ENCODE measurements at regions not wholly inside any gene's neighbourhood (a gene's known extent, or its start where the extent isn't known, plus 50 kb on each side); places are given as distances from the start of the nearest gene placed in this dataset.

DNA sequence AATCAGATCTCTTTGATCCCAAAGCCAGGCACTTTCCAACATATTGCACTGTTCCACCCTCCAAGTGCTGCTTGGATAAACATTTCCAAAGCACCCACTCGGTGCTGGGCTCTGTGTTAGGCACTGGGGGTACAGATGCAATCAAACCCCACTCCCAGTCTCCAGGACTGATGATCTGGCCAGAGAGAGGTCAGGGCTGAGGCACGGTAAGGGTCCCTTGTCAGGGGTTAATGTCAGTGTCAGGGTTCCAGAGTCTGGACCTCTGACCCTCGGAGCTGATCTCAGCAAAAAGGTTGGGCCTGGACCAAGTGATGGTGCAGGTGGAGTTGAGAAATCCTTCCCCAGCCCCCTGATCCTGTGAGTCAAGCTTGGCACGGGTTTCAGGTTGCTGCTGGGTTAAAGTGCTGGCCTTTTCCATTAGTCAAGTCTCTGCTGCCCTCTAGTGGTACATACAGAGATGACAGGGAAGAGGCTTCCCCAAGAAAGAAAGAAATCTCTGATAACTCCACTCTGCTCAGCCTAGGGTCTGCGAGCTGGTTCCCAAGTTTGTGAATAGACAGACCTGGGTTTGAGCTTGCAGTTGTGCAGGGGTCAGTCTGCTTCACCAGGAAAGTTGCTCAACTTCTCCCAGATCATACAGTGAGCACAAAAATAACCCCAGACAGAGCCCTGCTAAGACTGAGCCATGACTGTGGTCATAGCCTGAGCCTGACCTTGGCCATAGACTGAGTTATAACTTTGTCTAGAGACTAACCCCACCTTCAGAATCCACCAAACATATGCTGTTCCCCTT lies 74.6 kb downstream of the DMRTA2 start:
- peak; percentile 58 for DNase-seq (ENCODE audit: low read depth)
- H3K4me3 ChIP-seq (ENCODE audit: low read depth, low read length): no peak overlapping the region
- TF ChIP-seq, protein P1, sequence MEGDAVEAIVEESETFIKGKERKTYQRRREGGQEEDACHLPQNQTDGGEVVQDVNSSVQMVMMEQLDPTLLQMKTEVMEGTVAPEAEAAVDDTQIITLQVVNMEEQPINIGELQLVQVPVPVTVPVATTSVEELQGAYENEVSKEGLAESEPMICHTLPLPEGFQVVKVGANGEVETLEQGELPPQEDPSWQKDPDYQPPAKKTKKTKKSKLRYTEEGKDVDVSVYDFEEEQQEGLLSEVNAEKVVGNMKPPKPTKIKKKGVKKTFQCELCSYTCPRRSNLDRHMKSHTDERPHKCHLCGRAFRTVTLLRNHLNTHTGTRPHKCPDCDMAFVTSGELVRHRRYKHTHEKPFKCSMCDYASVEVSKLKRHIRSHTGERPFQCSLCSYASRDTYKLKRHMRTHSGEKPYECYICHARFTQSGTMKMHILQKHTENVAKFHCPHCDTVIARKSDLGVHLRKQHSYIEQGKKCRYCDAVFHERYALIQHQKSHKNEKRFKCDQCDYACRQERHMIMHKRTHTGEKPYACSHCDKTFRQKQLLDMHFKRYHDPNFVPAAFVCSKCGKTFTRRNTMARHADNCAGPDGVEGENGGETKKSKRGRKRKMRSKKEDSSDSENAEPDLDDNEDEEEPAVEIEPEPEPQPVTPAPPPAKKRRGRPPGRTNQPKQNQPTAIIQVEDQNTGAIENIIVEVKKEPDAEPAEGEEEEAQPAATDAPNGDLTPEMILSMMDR (IDR thresholded peaks at IDR 0.05; ENCODE audit: low read depth, low read length, missing control alignments): peak; percentile 87
- in situ Hi-C loops (cut with HindIII; ENCODE audit: low sequenced_read_pairs): no loop called here

DNA sequence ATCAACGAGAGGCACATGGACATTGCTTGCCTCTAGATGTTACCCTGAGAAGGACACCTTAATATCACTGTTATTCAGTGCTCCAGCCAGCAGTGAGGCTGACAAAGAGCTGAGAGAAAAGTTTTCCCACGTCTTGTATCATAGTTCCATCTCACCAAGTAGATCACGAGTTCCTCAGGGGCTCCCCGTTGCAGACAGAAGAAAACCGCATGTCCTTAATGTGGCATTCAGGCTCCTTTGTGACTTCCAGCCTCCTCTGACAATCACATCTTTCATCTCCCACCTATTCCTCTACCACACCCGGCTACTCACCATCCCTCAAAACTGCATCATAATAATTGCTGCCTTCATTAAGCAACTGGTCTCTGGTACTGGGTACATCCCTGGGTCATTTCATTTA lies 75.3 kb downstream of the DMRTA2 start:
- no peak for DNase-seq (ENCODE audit: low read depth)
- no peak overlapping the region for H3K4me3 ChIP-seq (ENCODE audit: low read depth, low read length)
- in situ Hi-C loops (cut with HindIII; ENCODE audit: low sequenced_read_pairs): no loop called here
- TF ChIP-seq, protein P1 (IDR thresholded peaks at IDR 0.05; ENCODE audit: low read depth, low read length, missing control alignments): no peak

DNA sequence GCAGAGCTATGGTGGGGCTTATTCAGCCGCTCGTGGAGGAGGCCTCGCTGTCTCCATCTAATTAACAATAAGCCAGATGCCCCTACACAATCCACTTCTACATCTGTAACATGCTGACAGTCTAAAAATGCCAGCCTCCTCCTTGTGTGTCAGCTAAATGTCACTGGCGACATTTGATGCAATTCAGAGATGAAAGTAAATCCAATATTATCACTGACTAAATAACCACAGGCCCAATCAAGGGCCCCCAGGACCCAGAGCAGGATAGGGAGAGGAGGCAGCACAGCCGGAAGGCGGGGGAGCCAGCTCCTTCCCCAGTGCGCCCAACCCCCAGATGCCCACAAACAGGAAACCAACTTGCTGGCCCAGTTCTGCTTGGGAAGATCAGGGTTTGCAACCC lies 76.6 kb downstream of the DMRTA2 start:
- DNase-seq (ENCODE audit: low read depth): no peak
- in situ Hi-C loops (cut with HindIII; ENCODE audit: low sequenced_read_pairs): no loop called here
- TF ChIP-seq, protein P1 (IDR thresholded peaks at IDR 0.05; ENCODE audit: low read depth, low read length, missing control alignments): no peak
- H3K4me3 ChIP-seq (ENCODE audit: low read depth, low read length): no peak overlapping the region

DNA sequence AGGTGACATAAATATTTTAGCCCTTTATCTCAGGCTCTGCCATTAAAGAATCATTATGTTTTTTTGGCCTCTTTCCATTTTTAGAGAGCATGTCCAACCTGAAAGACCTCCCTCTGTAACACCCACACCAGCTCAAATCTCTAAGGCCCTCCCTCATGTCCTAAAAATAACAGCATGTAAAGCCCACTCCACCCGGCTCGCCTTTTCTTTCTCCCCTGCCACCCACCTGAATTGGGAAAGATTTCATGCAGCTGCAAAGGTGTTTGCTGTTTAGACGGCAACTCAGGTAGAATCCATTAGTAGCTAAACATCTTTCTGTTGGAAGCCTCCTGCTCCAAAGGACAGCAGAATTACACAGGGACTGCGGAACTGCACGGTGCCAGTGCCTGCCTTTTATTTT lies 79.9 kb downstream of the DMRTA2 start:
- no peak for DNase-seq (ENCODE audit: low read depth)
- TF ChIP-seq, protein P1 (IDR thresholded peaks at IDR 0.05; ENCODE audit: low read depth, low read length, missing control alignments): no peak
- H3K4me3 ChIP-seq (ENCODE audit: low read depth, low read length): no peak overlapping the region
- in situ Hi-C loops (cut with HindIII; ENCODE audit: low sequenced_read_pairs): no loop called here

DNA sequence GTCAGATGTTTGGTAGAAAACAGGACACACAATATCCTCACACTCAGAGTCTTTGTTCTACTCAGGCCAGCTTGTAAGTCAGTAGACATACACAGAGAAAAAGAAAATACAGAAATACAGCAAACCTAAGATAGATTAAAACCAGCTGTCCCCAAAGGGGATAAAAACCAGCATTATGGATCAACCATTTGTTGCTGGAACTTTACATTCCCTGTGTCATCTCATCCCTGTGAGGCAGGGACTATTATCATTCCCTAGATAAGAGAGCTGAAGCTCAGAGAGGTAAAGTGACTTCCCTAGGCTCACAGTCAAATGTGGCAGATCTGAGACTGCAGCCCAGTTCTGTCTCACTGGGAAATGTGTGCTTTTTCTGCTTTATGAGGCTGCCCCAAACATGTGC lies 80.7 kb downstream of the DMRTA2 start:
- H3K4me3 ChIP-seq (ENCODE audit: low read depth, low read length): no peak overlapping the region
- TF ChIP-seq, protein P1 (IDR thresholded peaks at IDR 0.05; ENCODE audit: low read depth, low read length, missing control alignments): no peak
- no peak for DNase-seq (ENCODE audit: low read depth)
- in situ Hi-C loops (cut with HindIII; ENCODE audit: low sequenced_read_pairs): no loop called here

DNA sequence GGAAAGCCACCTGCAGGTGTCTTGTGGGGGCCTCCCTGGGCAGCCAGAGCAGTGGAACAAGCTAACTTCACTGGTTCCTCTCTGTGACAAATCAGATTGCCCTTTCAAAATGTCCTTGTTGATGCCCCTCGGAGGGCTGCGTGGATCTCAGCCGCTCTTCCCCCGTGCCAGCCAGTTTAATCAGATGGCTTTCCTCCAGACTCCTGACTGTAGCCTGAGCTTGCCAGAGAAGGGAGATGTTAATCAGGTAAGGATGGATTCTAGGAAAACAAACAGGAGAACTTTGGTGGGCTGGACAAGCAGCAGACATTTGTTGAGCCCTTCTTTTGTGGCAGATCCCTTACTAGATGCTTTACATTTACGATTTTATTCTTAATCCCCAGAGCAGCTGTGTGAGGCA lies 88.2 kb downstream of the DMRTA2 start:
- no peak overlapping the region for H3K4me3 ChIP-seq (ENCODE audit: low read depth, low read length)
- TF ChIP-seq, protein P1 (IDR thresholded peaks at IDR 0.05; ENCODE audit: low read depth, low read length, missing control alignments): no peak
- in situ Hi-C loops (cut with HindIII; ENCODE audit: low sequenced_read_pairs): loop anchor here (5.0 kb wide), 1 partner anchor 38 kb away; no protein-coding TSS in a partner anchor
- DNase-seq (ENCODE audit: low read depth): no peak
